Activated CD8-positive, alpha-beta memory T cell treated with anti-CD3 and anti-CD28 coated beads for 48 hours (primary cell): ENCODE measurements at regions not wholly inside any gene's neighbourhood (a gene's known extent, or its start where the extent isn't known, plus 50 kb on each side); places are given as distances from the start of the nearest gene placed in this dataset.
A peak's percentile ranks its signal among the peaks of the same experiment; 100 is the strongest.
"Not testable (repeated sequence)": the region's sequence is repeated elsewhere in the genome, so short reads cannot be mapped to it uniquely, and the experiment has no call there.

Source experiments
- DNase-seq, 3 experiments: peaks; one replicate each; pipeline ENCODE4 v3.0.0-alpha.2; 2020; ENCODE audit warnings: low read depth in 2 of 3, low spot score in 2 of 3

- DNase-seq: no peak
Measured at GRCh38 chr9:21533597-21533996, 51.5 kb upstream of the IFNE start.

- DNase-seq: no peak
Measured at GRCh38 chr9:21535396-21535795, 53.3 kb upstream of the IFNE start.

- no peak for DNase-seq
Measured at GRCh38 chr9:21542787-21543186, 60.7 kb upstream of the IFNE start.

- no peak for DNase-seq
Measured at GRCh38 chr9:21543187-21543586, 61.1 kb upstream of the IFNE start.

GRCh38 chr9:21543816-21544215, 61.7 kb upstream of the IFNE start:
- DNase-seq: not testable (repeated sequence)

GRCh38 chr9:21546949-21547348, 64.8 kb upstream of the IFNE start:
- no peak for DNase-seq

- no peak for DNase-seq
Measured at GRCh38 chr9:21549251-21549765, 67.2 kb upstream of the IFNE start.

- DNase-seq: no peak
Measured at GRCh38 chr9:21549890-21550289, 67.8 kb upstream of the IFNE start.

- DNase-seq: no peak
Measured at GRCh38 chr9:21550392-21550791, 68.3 kb upstream of the IFNE start.

- no peak for DNase-seq
Measured at GRCh38 chr9:21551401-21551800, 69.3 kb upstream of the IFNE start.

GRCh38 chr9:21552244-21553170, 70.4 kb upstream of the IFNE start:
- no peak for DNase-seq

GRCh38 chr9:21553441-21553840, 71.3 kb upstream of the IFNE start:
- no peak for DNase-seq

- DNase-seq: no peak
Measured at GRCh38 chr9:21554813-21555212, 72.7 kb upstream of the IFNE start.

- no peak for DNase-seq
Measured at GRCh38 chr9:21555911-21556310, 73.8 kb upstream of the IFNE start.

- no peak for DNase-seq
Measured at GRCh38 chr9:21556581-21557427, 74.7 kb upstream of the IFNE start.

- DNase-seq: no peak
Measured at GRCh38 chr9:21557428-21557768, 75.3 kb upstream of the IFNE start.

- DNase-seq: no peak
Measured at GRCh38 chr9:21558079-21558478, 76.0 kb upstream of the IFNE start.

GRCh38 chr9:21558615-21559401, 76.7 kb upstream of the IFNE start:
- no peak for DNase-seq

- peak; percentile 16 to 24 (median 23) for DNase-seq
Measured at GRCh38 chr9:21559402-21560280, 77.5 kb upstream of the IFNE start.

- no peak for DNase-seq
Measured at GRCh38 chr9:21560281-21560745, 78.2 kb upstream of the IFNE start.
